Spinal cord (tissue), 9 donors: ENCODE measurements at regions not wholly inside any gene's neighbourhood (a gene's known extent, or its start where the extent isn't known, plus 50 kb on each side); places are given as distances from the start of the nearest gene placed in this dataset.

ENCODE experiments used
- DNase-seq, 6 donors: peaks; one replicate each; pipeline versions ENCODE4 v3.0.0 to v3.0.0-alpha.2; 2013 to 2015; ENCODE audit warnings: low spot score in 6 of 6, low read depth in 4 of 6
- H3K27ac ChIP-seq: one replicate; pipeline ENCODE4 v1.5.1; 2013; ENCODE audit warnings: low read depth, low read length, control low read depth
- H3K27me3 ChIP-seq: one replicate; pipeline ENCODE4 v1.6.1; 2013; ENCODE audit warnings: low read length; ENCODE audit not compliant: control insufficient read depth, insufficient read depth
- H3K36me3 ChIP-seq: one replicate; pipeline ENCODE4 v1.6.1; 2013; ENCODE audit warnings: low read length; ENCODE audit not compliant: control insufficient read depth, insufficient read depth
- H3K4me1 ChIP-seq: one replicate; pipeline ENCODE4 v1.6.1; 2013; ENCODE audit warnings: low read length; ENCODE audit not compliant: control insufficient read depth, insufficient read depth
- H3K4me3 ChIP-seq: one replicate; pipeline ENCODE4 v1.5.1; 2013; ENCODE audit warnings: low read depth, low read length, control low read depth
- H3K9me3 ChIP-seq: one replicate; pipeline ENCODE4 v1.6.1; 2013; ENCODE audit warnings: low read length; ENCODE audit not compliant: control insufficient read depth, insufficient read depth
- WGBS: methylation state at CpG from one replicate; pipeline ENCODE4 v1.1.5; 2013; ENCODE audit warnings: missing lambda C conversion rate; ENCODE audit not compliant: insufficient coverage; 5-methylcytosine and 5-hydroxymethylcytosine counted together
- donor health status: healthy.

DNA sequence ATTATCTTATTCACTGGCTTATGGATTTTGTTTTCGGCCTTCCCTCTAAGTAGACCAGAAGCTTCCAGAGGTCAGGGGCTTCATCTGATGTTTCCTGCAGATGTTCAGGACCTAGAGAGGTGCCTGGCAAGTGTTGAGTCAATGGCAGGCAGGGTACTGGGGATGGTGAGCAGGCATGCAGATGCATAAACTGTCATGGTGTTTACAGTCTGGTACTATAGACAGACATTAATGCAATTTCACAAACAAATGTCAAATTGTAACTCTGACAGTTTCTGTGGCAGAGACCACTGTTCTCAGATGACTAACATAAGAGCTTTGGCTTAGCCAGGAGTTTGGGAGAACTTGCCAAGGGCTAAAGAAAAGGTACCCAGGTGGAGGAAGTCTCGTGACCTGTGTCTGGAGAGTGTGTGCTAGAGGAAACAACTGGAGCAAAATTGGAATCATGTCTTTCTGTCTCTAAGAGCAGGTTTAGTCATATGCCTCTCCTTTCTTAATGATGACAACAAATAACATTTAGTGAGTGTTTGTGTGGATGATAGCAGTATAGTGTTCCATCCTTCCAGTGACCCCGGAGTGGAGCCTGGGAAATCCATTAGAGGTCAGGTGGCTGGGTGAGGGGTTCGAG is 53.7 kb upstream of the TRAK1 start:
- Histone ChIP-seq H3K4me1 (peaks cover 43% of the 10 kb centered on the region), H3K9me3 (no peaks in the 10 kb centered on the region)
- 95% methylated on average over 4 of the region's 4 CpGs for WGBS

DNA sequence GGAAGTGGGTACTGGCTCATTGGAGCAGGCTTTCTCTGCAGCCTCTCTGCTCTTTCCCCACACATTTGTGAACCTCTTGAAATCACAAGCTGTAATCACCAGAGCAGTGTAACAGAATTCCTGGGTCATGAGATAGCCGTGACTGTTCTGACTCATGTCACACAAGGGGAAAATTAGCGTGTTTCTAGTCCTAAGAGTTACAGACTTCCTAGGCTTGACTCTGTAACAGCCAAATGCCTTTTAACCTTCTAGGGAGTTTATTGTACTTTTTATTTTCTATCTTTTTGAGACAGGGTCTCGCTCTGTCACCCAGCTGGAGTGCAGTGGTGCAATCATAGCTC is 54.7 kb upstream of the TRAK1 start:
- Histone ChIP-seq H3K4me3 (no peak overlapping the region), H3K9me3 (no peaks in the 10 kb centered on the region), H3K27ac (peak overlapping the region; percentile 63), H3K27me3 (no peaks in the 10 kb centered on the region), H3K4me1 (peaks cover 43% of the 10 kb centered on the region), H3K36me3 (peaks cover 4% of the 10 kb centered on the region)
- WGBS, result 71% methylated on average over 2 of the region's 3 CpGs
- DNase-seq, result peak in 1 of 6 donors; percentile 35

More for the DNA sequence above, 53.7 kb upstream of the TRAK1 start:
- H3K27me3 ChIP-seq, result no peaks in the 10 kb centered on the region
- H3K27ac ChIP-seq, result no peak overlapping the region
- peaks cover 4% of the 10 kb centered on the region for H3K36me3 ChIP-seq
- H3K4me3 ChIP-seq, result no peak overlapping the region
- DNase-seq, result no peak

DNA sequence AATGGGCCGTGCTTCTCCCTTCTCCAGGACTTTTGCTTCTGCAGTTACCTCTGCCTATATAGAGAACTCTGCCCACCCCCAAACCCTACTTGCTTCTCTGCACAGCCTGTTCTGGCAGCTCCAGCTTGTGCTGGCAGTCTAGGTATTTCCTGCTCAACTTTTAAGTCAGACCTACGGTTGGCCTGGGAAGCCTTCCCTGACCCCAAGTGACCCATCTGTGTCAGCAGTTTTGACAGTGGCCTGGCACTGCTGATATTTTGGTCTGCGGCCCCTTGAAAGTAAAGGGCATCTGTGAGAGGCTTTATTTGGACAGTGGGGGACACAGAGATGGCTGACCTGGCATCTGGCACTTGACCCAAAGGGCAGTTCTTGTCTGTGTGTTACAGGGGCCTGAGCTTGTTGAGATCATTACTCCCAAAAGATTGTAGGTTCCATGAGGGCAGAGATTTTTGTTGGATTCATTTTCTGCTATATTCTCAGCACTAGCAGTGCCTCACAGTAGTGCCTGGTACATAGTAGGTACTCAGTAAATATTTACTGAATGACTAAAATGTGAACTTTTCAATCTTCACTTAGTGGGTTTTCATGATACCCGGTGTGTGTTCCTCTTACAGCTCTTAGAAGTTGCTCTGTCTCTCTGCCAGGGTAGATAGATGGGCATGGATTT is 55.2 kb upstream of the TRAK1 start:
- 63% methylated on average over 4 of the region's 4 CpGs for WGBS
- no peaks in the 10 kb centered on the region for H3K9me3 ChIP-seq
- peak overlapping the region; percentile 63 for H3K27ac ChIP-seq
- H3K4me1 ChIP-seq, result peaks cover 49% of the 10 kb centered on the region
- no peaks in the 10 kb centered on the region for H3K27me3 ChIP-seq
- no peak overlapping the region for H3K4me3 ChIP-seq
- peaks cover 4% of the 10 kb centered on the region for H3K36me3 ChIP-seq
- DNase-seq, result no peak

DNA sequence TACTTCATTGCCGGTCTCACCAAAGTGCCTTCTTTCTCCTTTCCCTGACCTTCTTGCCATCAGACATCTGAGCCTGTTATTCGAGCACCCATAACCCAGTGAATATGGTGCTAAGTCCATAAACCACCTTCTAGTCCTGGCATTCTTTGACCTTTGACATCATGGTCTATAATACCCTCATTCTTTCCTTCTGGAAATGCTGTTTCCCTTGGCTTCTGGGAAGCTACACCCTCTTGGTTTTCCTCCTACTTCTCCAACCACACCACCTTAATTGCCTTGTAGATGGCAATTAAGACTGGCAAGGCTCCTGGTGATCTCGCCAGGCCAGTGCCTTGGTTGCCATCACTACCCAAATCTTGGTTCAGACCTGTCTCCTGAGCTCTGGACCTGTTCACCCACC is 56.1 kb upstream of the TRAK1 start:
- Histone ChIP-seq H3K27me3 (no peaks in the 10 kb centered on the region), H3K4me1 (peaks cover 49% of the 10 kb centered on the region), H3K9me3 (no peaks in the 10 kb centered on the region), H3K4me3 (no peak overlapping the region), H3K27ac (no peak overlapping the region), H3K36me3 (peaks cover 4% of the 10 kb centered on the region)
- 94% methylated on average over 3 of the region's 3 CpGs for WGBS
- DNase-seq, result no peak

GRCh38 chr3:42033741-42034140 is 57.4 kb upstream of the TRAK1 start:
- Histone ChIP-seq H3K27me3 (no peaks in the 10 kb centered on the region), H3K4me1 (peaks cover 49% of the 10 kb centered on the region), H3K36me3 (peaks cover 4% of the 10 kb centered on the region), H3K4me3 (no peak overlapping the region), H3K9me3 (no peaks in the 10 kb centered on the region), H3K27ac (peak overlapping the region; percentile 89)
- no peak for DNase-seq
- WGBS, result 94% methylated on average over 1 of the region's 2 CpGs

- 11% methylated on average over 6 of the region's 15 CpGs for WGBS
- H3K9me3 ChIP-seq, result no peaks in the 10 kb centered on the region
- no peak overlapping the region for H3K4me3 ChIP-seq
- peak in 3 of 6 donors; percentile 60 to 93 (median 93) for DNase-seq
- H3K36me3 ChIP-seq, result peaks cover 4% of the 10 kb centered on the region
- no peaks in the 10 kb centered on the region for H3K27me3 ChIP-seq
- peaks cover 49% of the 10 kb centered on the region for H3K4me1 ChIP-seq
- H3K27ac ChIP-seq, result peak overlapping the region; percentile 89
These were observed 58.3 kb upstream of the TRAK1 start for GRCh38 chr3:42032693-42033349.

DNA sequence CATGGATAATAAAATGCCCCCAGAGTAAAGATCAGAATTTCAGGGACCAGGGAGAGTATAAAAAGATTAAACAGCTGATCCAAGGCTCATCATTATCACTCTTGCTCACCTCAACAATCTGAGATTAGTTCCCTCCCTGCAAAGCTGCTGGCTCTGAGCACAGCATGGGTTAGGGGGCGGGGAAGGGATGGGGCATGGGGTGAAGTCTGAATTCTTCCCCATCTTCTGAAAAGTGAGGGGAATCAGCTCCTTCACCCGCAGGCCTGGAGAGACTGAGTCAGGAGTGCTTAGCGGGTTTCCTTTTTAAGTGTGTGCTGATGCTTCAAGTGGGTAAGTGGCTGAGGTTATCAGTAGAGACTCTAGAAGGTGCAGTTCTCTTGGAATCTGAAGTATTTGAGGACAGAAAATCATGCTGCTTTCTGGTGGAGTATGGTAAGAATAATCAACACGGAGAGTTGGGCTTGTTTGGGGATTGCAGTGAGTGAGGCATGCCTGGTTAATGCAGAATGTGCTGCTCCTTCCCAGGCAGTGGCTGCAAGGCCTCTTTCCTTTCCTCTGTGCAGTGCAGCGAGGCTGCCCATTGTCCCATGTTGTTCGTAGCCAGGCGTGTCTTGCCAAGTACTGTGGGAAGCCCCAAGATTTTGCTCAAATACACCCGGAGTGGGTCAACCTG is 59.2 kb upstream of the TRAK1 start:
- Histone ChIP-seq H3K36me3 (peaks cover 4% of the 10 kb centered on the region), H3K4me3 (no peak overlapping the region), H3K27ac (peak overlapping the region; percentile 89), H3K9me3 (no peaks in the 10 kb centered on the region), H3K27me3 (no peaks in the 10 kb centered on the region), H3K4me1 (peaks cover 52% of the 10 kb centered on the region)
- peak in 2 of 6 donors; percentile 79 to 80 for DNase-seq
- WGBS, result 19% methylated on average over 3 of the region's 8 CpGs

GRCh38 chr3:42028474-42028873 is 62.7 kb upstream of the TRAK1 start:
- 95% methylated on average over 2 of the region's 2 CpGs for WGBS
- H3K4me1 ChIP-seq, result peaks cover 43% of the 10 kb centered on the region
- H3K9me3 ChIP-seq, result no peaks in the 10 kb centered on the region

GRCh38 chr3:42027571-42027970 is 63.6 kb upstream of the TRAK1 start:
- Histone ChIP-seq H3K4me1 (peaks cover 36% of the 10 kb centered on the region), H3K36me3 (no peaks in the 10 kb centered on the region), H3K4me3 (no peak overlapping the region), H3K27me3 (no peaks in the 10 kb centered on the region), H3K27ac (no peak overlapping the region), H3K9me3 (no peaks in the 10 kb centered on the region)
- 80% methylated on average over 4 of the region's 5 CpGs for WGBS
- no peak for DNase-seq

More at GRCh38 chr3:42028474-42028873, 62.7 kb upstream of the TRAK1 start:
- no peak for DNase-seq
- Histone ChIP-seq H3K4me3 (no peak overlapping the region), H3K36me3 (no peaks in the 10 kb centered on the region), H3K27ac (no peak overlapping the region), H3K27me3 (no peaks in the 10 kb centered on the region)
